NCI-H2227 (cell line): ENCODE measurements at regions not wholly inside any gene's neighbourhood (a gene's known extent, or its start where the extent isn't known, plus 50 kb on each side); places are given as distances from the start of the nearest gene placed in this dataset.
"Not testable (repeated sequence)": the region's sequence is repeated elsewhere in the genome, so short reads cannot be mapped to it uniquely, and the experiment has no call there.

Experiments used
- DNase-seq: peaks from one replicate; lab custom pipeline; 2025; ENCODE audit not compliant: unreplicated experiment; lab: John Stamatoyannopoulos, UW

DNA sequence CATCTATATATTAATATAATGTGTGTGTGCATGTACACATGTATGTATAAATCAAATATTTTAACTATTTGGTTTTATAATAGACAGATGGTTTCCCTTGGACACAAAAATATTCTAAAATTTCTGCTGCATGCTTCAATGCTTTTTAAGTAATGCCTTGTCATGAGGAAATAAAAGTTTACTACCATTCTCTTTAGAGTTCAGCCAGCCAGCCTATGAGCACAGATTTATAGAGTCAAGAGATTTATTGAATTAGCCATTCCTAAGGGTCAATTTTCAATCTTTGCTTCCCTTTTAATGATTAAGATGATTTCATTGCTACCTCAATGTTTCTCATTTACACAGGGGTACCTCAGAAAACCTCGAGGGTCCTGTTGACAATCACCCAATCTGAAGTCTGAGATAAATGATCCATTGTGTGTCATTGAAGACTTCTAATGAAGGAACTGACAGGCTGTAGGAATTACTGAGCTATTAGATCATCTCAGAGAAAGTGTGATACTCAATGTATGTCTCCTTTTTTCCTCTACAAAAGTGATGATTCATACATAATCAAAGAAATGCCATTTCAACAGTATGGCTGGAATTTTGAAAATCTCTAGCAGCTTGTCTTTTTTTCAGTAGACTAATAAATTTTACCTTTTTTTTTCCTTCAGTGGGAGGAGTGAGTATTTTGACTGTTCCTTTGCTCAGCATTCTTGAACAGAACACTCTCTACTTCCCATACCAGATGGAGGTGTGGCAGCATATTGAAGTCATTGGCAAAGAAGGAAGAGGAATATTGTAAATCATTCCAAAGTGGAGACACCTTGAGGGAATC is 222.6 kb upstream of the PCDH18 start:
- DNase-seq = no peak

DNA sequence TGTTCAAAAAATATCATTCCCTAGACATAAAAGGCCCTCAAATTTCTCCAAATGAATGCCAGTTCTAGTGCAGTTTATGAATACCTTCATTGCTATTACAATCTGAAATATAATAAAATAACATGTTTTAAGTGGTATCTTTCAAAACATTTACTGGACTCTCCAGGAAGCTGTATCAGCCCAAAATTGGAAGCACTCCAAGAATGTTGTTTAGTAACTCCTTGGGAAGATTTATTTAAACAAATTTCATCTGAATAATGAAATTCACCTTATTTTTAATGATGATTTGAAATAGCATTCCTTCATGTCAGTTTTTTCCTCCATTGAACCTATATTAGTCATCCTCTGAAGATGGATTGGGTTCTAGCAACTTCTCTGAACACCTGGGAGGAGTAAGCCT is 217.2 kb upstream of the PCDH18 start:
- no peak for DNase-seq

GRCh38 chr4:137748616-137749015 is 216.3 kb upstream of the PCDH18 start:
- no peak for DNase-seq

GRCh38 chr4:137740141-137740540 is 207.8 kb upstream of the PCDH18 start:
- DNase-seq = no peak

GRCh38 chr4:137739391-137739790 is 207.1 kb upstream of the PCDH18 start:
- DNase-seq = no peak

GRCh38 chr4:137738375-137738990 is 206.2 kb upstream of the PCDH18 start:
- DNase-seq = no peak

GRCh38 chr4:137735561-137736104 is 203.3 kb upstream of the PCDH18 start:
- DNase-seq = no peak

DNA sequence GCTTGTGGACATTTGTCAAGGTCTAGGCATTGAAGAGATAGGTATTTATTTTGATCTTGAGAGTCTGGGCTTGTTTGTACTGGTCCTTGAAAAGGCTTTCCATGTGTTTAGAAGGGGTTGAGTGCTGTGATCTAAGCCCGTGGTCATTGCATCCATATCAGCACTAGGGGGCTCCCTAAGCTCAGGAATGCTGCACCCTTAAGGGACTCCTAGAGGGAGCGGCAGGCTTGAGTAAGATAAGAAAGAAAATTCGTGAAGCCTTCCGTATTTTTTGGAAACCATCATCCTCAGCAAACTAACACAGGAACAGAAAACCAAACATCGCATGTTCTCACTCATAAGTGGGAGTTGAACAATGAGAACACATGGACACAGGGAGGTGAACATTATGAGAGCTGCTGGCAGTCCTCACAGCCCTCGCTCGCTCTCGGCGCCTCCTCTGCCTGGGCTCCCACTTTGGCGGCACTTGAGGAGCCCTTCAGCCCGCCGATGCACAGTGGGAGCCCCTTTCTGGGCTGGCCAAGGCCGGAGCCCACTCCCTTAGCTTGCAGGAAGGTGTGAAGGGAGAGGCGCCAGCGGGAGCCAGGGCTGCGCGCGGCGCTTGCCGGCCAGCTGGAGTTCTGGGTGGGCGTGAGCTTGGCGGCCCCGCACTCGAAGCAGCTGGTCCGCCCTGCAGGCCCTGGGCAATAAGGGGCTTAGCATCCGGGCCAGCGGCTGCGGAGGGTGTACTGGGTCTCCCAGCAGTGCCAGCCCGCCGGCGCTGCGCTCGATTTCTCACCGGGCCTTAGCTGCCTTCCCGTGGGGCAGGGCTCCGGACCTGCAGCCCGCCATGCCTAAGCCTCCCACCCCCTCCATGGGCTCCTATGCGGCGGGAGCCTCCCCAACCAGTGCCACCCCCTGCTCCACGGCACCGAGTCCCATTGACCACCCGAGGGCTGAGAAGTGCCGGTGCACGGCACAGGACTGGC is 201.2 kb upstream of the PCDH18 start:
- DNase-seq = not testable (repeated sequence)

- DNase-seq = no peak
These were observed 190.6 kb upstream of the PCDH18 start for GRCh38 chr4:137722910-137723309.

DNA sequence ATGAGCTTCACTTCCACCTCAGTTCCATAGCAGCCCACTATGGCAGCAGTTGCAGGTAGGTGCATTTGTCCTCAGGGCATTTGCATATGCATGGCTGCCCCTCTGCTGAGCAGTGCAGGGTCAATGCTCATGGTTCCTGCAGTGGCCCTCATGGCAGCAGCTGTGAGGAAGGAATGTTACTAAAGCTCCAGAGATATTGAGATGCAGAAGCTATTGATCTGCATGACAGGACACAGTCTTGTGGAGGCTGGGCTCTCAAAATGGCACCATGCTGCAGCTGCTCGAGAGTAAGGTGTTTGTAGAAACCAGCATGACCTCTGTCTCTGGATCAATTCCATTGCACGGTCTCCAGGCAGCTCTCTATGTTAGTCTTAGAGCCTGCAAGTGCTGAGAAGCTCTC is 179.2 kb upstream of the PCDH18 start:
- no peak for DNase-seq

DNA sequence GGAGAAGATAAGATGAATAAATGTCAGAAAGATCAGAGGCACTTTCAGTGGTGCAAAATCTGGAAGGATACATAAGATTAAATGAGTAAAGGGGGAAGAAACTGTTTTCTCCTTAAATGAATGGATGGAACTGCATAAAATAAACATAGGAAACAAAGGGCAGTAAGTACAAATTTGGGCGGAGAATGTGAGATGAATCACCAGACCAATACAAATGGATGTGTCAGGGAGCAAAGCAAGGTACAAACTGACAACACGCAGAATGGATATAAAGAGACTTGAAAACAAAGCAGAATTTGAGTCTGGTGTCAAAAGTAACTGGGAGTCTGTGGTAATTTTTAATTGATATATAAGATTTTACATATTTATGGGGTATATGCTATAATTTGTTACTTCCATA is 175.3 kb upstream of the PCDH18 start:
- DNase-seq = no peak

- no peak for DNase-seq
These were observed 174.9 kb upstream of the PCDH18 start for GRCh38 chr4:137707102-137707620.

- no peak for DNase-seq
These were observed 173.0 kb upstream of the PCDH18 start for GRCh38 chr4:137705171-137705783.

- DNase-seq = no peak
These were observed 170.9 kb upstream of the PCDH18 start for GRCh38 chr4:137703195-137703594.

DNA sequence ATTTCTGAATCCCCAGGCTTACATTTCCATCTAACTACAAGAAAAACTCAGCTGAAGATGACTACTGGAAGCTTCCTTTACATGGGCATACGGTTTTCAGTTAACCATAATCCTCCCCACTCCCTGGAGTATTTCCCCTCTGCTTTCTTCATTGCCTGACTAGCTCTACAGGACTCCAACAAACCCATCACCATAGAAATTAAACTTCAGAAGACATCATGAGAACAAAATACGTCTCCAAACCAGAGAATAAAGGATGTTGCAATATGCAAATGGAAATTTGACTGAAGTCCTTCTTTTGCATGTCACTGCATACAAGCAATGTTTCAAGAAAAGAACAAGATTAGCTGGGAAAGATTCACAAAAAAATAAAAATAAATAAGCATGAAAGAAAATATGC is 170.2 kb upstream of the PCDH18 start:
- no peak for DNase-seq

- DNase-seq = no peak
These were observed 169.1 kb upstream of the PCDH18 start for GRCh38 chr4:137701401-137701800.

DNA sequence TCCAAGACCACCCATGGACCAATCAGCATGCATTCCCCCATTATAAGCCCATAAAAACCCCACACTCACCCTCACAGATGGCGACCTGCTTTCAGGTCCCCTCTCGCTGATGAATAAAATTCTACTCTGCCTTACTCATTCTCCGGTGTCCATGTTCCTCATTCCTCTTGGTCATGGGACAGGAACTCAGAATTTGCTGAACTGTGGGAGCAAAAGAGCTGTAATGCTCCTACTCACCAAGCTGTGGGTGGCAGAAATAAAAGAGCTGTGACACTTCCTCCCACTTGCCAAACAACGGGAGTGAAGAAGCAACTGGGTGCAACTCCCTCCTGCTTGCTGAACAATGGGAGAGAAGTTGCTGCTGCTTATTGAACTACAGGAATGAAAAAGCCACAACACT is 168.5 kb upstream of the PCDH18 start:
- DNase-seq = no peak

DNA sequence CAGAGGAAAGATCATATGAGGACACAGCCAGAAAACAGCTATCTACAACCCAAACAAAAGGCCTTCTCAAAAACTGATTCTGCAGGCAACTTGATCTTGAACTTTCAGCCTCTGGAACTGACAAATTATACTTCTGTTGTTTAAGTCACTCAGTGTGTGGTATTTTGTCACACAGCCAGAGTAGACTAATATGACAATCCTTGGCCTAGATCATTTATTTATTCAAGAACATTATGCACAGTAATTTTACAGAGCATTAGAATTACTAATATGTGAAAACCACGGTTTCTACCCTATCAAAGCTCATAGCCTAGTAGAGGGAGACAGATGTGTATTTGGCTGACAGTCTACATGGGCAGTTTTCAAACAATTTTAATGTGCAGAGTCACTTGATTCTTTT is 167.8 kb upstream of the PCDH18 start:
- DNase-seq = no peak

DNA sequence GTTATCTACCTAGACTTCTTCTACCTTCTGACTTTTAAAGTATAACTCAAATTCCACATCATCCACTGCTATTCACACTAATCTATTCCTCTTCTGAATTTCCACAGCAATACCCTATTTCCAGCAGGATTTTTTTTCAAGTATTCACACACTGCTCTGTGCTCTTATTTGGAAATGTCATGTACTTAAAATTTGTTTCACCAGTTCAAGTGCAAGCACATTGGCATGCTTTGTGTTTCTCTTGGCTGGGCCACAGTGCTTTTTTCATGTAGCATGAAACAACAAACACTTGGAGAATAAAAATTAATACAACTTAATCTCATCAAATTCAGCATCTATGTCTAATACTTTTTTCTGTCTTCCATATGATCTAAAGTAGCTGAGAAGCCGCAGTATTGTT is 161.8 kb upstream of the PCDH18 start:
- no peak for DNase-seq

DNA sequence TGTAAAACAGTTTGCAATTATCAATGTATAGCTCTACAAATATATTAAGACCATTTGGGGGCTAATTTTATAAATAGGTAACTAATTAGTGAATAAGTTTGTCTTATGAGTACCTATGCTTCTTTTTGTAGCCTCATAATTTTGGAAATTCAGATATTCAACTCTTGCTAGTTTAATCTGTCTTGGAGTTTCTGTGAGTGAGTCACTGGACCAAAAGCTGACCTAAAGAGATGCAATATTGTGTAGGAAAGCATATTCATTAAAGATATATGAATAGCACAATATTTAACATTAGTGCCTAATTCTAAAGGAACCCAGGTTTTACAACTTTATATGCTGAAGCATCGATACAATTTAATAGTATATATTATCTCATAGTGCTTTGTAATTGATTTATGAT is 161.3 kb upstream of the PCDH18 start:
- DNase-seq = no peak

- DNase-seq = no peak
These were observed 159.9 kb upstream of the PCDH18 start for GRCh38 chr4:137692205-137692604.
